NOMO-1 treated with dmso at 0.1 percent for 144 hours (cell line): ENCODE measurements at regions not wholly inside any gene's neighbourhood (a gene's known extent, or its start where the extent isn't known, plus 50 kb on each side); places are given as distances from the start of the nearest gene placed in this dataset.

Source experiments
- DNase-seq: peaks from one replicate; lab custom pipeline; 2025; ENCODE audit not compliant: unreplicated experiment; lab: John Stamatoyannopoulos, UW

- DNase-seq = no peak
These were observed 269.0 kb upstream of the CXXC4 start for GRCh38 chr4:104763554-104764222.

DNA sequence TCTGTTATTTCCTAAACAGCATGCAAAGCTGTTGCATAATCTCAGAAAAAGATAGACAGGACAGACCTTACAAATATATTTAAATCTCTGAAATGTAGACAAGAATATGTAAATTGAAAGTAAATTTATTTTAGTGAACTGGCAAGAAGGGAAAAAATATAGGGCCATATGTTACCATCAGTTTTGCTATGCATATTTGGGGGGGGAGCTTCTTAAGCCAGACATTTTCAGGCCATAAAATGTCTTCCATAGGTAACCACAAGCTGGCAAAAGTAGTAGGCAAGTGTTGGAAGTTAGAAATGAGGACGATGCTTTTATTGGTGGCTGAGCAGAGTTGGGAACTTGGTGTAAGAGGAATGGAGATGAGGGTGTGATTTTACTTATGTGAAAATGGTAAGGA is 272.0 kb upstream of the CXXC4 start:
- no peak for DNase-seq

- no peak for DNase-seq
These were observed 278.2 kb upstream of the CXXC4 start for GRCh38 chr4:104772849-104773248.

DNA sequence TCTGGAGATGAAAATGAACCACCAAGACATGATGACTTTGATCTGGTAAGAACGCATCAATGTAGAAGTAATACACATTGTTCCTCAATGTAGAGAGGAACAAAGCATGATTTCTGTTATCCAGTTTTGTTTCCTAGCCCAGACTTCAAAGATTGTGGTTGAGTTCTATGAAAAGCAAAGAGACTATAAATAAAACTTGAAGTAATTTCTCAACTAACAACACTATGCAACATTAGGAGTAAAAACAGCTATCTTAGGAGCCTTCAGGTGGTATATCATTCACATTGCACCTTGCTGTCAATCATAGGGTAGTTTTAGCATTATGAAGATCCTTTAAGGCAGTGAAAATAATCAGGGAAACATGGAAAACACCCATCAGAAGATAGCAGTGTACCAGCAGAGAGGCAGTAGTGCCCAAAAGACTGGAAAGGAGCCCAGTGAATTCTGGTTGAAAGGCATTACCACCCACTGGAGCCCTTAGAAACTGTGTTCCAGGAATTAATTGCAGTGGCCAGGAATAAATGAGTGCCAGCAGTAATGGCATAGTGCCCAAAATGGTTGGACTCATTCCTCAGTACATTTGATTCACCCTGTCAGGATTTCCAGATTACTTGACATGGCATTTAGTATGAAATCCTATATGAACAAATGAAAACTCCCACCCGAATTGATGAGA is 300.7 kb upstream of the CXXC4 start:
- no peak for DNase-seq

GRCh38 chr4:104811727-104812126 is 317.0 kb upstream of the CXXC4 start:
- DNase-seq = no peak

- DNase-seq = peak; percentile 4
These were observed 321.0 kb upstream of the CXXC4 start for GRCh38 chr4:104815665-104816064.

DNA sequence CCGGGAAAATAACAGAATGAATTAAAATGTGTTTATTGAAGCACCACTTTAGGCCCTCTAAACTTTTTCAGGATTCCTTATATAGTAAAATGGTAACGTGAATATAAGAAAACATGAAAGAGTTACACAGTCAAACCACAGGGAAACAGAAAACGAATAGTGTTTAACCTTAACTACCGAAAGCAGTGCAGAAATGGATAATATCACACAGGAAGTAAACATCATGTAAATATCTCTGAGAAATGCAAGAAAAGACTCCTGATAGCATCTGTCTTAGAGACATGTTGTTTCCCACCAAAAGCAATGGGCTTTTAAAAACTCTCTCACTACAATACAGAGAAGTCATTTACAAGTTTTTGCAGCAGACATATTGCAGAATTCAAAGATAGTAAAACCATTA is 323.9 kb upstream of the CXXC4 start:
- DNase-seq = no peak

DNA sequence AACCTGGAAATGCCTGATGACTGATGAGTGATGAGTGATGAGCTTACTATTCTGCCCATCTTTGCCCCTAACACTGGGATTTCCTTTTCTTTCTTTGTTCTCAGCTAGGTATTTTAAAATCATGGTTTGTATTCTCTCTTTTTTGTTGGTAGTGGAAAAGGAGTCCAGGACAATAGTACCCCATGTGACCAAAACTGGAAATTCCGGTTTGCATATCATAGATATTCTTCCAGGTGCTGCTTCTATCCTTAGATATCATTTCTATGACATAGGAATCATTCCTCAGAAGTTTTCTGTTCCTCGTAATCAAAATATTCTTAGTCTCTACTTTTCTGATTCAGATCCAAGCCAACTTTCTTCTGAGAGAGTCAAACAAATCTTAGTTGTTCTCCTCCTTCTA is 320.5 kb upstream of the TET2 start:
- DNase-seq = no peak

- no peak for DNase-seq
These were observed 316.9 kb upstream of the TET2 start for GRCh38 chr4:104829761-104830160.

- DNase-seq = no peak
These were observed 298.0 kb upstream of the TET2 start for GRCh38 chr4:104848597-104849225.

DNA sequence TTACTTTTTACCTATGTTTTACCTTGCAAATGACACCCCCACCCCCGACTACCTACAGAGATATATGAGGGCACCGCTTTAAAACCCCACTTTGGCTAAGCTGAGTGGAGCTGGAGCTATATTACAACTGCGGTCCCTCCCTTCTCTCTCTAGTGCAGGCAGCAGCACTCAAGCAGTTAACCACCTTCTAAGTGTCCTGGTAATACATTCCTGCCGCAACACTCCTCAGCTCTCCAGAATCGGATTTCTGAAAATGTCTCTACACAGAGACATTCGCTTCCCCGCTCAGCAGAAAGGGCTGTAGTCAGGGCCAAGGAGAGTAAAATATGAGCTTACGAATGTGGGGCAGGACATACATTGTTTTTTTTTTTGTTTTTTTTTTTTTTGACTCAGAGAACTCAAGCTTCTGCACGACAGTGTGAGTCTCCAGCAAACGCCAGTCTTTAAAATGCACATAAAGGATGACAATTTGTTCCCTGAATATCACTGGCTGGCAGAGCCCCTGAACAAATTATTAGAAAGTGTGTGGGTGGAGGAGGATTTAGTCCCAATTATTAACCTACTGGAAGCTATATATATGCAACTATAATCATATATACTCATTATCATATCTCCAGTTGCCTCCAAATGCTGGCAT is 287.0 kb upstream of the TET2 start:
- no peak for DNase-seq

DNA sequence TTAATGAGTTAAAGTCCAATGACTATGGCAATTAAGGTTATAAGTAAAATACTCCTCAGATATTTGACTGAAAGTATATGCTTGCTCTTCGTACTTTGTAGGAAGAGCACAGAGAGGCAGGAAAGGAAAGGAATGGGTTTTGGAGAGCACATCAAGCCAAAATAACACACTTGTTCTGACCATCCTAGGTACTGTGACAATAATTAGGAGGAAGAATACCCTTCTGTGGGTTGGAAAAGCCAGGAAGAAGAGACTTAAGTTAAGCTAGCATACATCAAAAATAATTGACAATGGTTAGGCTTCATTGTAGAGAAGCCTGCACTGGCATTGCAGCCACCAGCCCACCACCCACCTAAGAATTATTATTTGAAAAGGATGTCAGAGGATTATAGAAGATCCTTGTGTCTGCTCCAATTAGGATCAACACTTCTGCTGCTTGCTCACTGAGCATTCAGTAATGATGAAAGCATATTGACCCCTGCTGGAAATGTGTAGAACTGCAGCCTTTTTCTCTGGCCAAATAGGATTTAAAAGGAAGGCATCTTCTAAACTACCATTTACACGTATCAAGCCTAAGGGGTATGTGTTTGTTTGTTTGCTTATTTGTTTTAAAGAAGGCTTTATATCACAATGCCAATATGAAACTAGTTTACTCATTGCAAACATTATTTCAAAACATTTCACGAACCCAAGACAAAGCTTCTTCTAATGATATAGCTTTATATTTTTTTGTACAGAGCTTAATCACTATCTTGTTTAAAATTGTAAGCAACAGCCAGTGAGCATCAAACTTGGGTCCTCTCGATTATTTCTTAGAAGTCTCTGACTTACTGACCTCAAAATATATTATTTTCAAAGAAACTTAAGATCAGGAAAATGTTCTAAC is 286.2 kb upstream of the TET2 start:
- DNase-seq = peak; percentile 36

- no peak for DNase-seq
These were observed 279.9 kb upstream of the TET2 start for GRCh38 chr4:104866809-104867208.

- DNase-seq = no peak
These were observed 278.1 kb upstream of the TET2 start for GRCh38 chr4:104868533-104868932.

GRCh38 chr4:104868958-104869357 is 277.7 kb upstream of the TET2 start:
- DNase-seq = no peak

GRCh38 chr4:104869831-104870230 is 276.8 kb upstream of the TET2 start:
- peak; percentile 6 for DNase-seq

DNA sequence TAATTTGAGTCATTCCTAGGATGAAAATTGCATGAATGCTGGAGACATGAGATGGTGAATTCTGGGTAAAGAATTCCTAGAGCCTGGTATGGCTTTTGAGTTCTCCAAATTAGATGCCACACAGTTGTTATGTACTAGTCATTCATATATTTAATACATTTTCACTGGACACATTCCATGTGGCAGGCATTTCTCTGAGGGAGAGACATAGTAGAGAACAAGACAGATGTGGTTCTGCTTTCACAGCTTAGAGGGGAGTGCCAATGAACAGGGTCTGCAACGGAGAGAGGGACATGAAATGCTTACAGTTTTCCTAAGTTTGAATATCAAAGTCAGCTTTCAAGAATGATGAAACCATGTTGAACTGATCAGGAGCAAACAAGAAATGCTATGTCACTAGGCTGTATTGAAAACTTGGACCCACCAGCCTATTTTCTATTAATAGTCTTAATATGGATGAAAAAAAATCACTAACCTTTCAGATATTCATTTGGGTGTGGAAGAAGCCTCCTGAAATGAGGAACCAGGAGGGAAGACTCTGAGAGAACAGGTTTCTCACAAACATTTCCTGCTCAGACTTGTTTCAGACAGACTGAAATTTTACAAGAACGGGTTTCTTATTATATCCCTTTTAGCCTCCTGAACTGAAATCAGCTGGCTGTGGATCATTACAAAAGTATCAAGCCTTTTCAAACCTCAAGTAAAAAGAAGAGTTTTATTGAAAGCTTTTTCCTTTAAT is 276.0 kb upstream of the TET2 start:
- DNase-seq = peak; percentile 5

- no peak for DNase-seq
These were observed 267.7 kb upstream of the TET2 start for GRCh38 chr4:104878936-104879335.

- DNase-seq = no peak
These were observed 267.3 kb upstream of the TET2 start for GRCh38 chr4:104879367-104879766.

DNA sequence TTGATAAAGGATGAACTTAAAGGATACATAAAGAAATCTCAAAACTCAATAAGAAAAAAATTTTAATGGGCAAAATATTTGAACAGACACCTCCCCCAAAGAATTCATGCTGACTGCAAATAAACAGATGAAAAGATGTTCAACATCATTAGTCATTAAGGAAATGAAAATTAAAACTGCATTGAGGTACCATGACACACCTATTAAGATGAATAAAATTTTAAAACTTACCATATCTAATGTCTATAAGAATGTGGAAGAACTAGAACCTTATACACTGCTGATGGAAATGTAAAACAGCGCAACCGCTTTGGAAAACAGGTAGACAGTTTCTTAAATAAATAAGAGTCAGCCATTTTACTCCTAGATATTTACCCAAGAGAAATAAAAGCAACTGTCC is 266.8 kb upstream of the TET2 start:
- DNase-seq = no peak
